Ishikawa (cell line): ENCODE measurements at regions not wholly inside any gene's neighbourhood (a gene's known extent, or its start where the extent isn't known, plus 50 kb on each side); places are given as distances from the start of the nearest gene placed in this dataset.

Source experiments
- CEBPB ChIP-seq: IDR thresholded peaks from 2 replicates; pipeline ENCODE4 v1.6.1; 2012
- CREB1 ChIP-seq: IDR thresholded peaks from 2 replicates; pipeline ENCODE4 v1.6.1; 2012; ENCODE audit warnings: low read depth
- EGR1 ChIP-seq: IDR thresholded peaks from 2 replicates; pipeline ENCODE4 v1.6.1; 2012
- FOXM1 ChIP-seq: IDR thresholded peaks from 2 replicates; pipeline ENCODE4 v1.6.1; 2012; ENCODE audit warnings: low read depth, borderline replicate concordance
- REST ChIP-seq: IDR thresholded peaks from 2 replicates; pipeline ENCODE4 v1.6.1; 2012; ENCODE audit warnings: low read depth, mild to moderate bottlenecking
- TAF1 ChIP-seq: IDR thresholded peaks from 2 replicates; pipeline ENCODE4 v1.6.1; 2012; ENCODE audit warnings: low read depth, mild to moderate bottlenecking
- TEAD4 ChIP-seq: IDR thresholded peaks from 2 replicates; pipeline ENCODE4 v1.6.1; 2012

GRCh38 chr13:87792878-87793277, 121.7 kb downstream of the SLITRK5 start:
- no peak for TF ChIP-seq CREB1
- no peak for TF ChIP-seq REST
- TF ChIP-seq TAF1 = no peak
- TF ChIP-seq TEAD4 = no peak
- no peak for TF ChIP-seq FOXM1
- TF ChIP-seq CEBPB = no peak
- no peak for TF ChIP-seq EGR1
